A549 (cell line): ENCODE measurements at regions not wholly inside any gene's neighbourhood (a gene's known extent, or its start where the extent isn't known, plus 50 kb on each side); places are given as distances from the start of the nearest gene placed in this dataset.

ENCODE experiments used
- JUNB ChIP-seq: fragments of >200 bp; sonication (Bioruptor Twin); formaldehyde crosslinking; IDR thresholded peaks from 2 replicates; pipeline ENCODE4 v1.6.1; 2016
- MAZ ChIP-seq: fragments of 150-350 bp; IDR thresholded peaks from 2 replicates; pipeline ENCODE4 v1.6.1; 2014; ENCODE audit warnings: antibody characterized with exemption, low read depth, low read length, borderline replicate concordance
- PHF8 ChIP-seq: fragments of 200-600 bp; sonication (generic); IDR thresholded peaks from 2 replicates; pipeline ENCODE4 v1.6.1; 2016; ENCODE audit warnings: low read depth, mild to moderate bottlenecking, antibody characterized with exemption, moderate library complexity, borderline replicate concordance
- POLR2A ChIP-seq: IDR thresholded peaks from 2 replicates; pipeline ENCODE4 v1.6.1; 2012; ENCODE audit warnings: mild to moderate bottlenecking, low read length
- SMC3 ChIP-seq: fragments of >200 bp; sonication (Bioruptor Twin); formaldehyde crosslinking; IDR thresholded peaks from 3 replicates; pipeline ENCODE4 v1.6.1; 2018; ENCODE audit warnings: inconsistent platforms
- TF ChIP-seq, protein P1 (sequence below): IDR thresholded peaks from 2 replicates; pipeline ENCODE4 v1.6.1; 2012
- TF ChIP-seq, protein P2 (sequence below): fragments of >200 bp; sonication (Bioruptor Twin); formaldehyde crosslinking; IDR thresholded peaks from 3 replicates; pipeline ENCODE4 v1.5.1; 2016
- TF ChIP-seq, protein P3 (sequence below): IDR thresholded peaks from 2 replicates; pipeline ENCODE4 v1.6.1; 2012; ENCODE audit warnings: low read depth, borderline replicate concordance
- TF ChIP-seq, protein P4 (sequence below): fragments of >200 bp; sonication (Bioruptor Twin); formaldehyde crosslinking; IDR thresholded peaks from 3 replicates; pipeline ENCODE4 v1.6.1; 2016

DNA sequence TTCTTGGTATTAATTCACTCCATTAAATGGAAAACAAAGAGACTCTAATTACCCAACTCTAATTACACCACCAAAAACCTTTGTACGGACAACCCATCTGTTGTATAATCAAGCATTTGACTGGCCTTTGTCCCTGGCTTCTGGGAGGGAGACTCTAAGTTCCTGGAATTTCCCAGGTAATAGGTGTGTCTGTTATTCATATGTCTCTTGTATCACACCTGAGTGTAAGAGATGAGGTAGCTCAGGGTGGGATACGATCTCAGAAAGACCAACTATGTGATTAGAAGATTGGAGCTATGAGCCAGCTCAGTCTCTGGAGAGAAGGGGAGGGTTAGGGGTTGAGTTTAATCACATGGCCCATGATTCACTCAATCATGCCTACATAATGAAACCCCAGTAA lies 94.7 kb upstream of the PLXNC1 start:
- TF ChIP-seq PHF8 (no peak), MAZ (no peak), SMC3 (no peak), POLR2A (no peak), JUNB (no peak)
- TF ChIP-seq, protein P1, sequence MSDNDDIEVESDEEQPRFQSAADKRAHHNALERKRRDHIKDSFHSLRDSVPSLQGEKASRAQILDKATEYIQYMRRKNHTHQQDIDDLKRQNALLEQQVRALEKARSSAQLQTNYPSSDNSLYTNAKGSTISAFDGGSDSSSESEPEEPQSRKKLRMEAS = no peak
- TF ChIP-seq, protein P2, sequence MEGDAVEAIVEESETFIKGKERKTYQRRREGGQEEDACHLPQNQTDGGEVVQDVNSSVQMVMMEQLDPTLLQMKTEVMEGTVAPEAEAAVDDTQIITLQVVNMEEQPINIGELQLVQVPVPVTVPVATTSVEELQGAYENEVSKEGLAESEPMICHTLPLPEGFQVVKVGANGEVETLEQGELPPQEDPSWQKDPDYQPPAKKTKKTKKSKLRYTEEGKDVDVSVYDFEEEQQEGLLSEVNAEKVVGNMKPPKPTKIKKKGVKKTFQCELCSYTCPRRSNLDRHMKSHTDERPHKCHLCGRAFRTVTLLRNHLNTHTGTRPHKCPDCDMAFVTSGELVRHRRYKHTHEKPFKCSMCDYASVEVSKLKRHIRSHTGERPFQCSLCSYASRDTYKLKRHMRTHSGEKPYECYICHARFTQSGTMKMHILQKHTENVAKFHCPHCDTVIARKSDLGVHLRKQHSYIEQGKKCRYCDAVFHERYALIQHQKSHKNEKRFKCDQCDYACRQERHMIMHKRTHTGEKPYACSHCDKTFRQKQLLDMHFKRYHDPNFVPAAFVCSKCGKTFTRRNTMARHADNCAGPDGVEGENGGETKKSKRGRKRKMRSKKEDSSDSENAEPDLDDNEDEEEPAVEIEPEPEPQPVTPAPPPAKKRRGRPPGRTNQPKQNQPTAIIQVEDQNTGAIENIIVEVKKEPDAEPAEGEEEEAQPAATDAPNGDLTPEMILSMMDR = no peak
- TF ChIP-seq, protein P3, sequence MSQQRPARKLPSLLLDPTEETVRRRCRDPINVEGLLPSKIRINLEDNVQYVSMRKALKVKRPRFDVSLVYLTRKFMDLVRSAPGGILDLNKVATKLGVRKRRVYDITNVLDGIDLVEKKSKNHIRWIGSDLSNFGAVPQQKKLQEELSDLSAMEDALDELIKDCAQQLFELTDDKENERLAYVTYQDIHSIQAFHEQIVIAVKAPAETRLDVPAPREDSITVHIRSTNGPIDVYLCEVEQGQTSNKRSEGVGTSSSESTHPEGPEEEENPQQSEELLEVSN = no peak
- TF ChIP-seq, protein P4, sequence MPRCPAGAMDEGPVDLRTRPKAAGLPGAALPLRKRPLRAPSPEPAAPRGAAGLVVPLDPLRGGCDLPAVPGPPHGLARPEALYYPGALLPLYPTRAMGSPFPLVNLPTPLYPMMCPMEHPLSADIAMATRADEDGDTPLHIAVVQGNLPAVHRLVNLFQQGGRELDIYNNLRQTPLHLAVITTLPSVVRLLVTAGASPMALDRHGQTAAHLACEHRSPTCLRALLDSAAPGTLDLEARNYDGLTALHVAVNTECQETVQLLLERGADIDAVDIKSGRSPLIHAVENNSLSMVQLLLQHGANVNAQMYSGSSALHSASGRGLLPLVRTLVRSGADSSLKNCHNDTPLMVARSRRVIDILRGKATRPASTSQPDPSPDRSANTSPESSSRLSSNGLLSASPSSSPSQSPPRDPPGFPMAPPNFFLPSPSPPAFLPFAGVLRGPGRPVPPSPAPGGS = no peak
